Breast epithelium (tissue), 3 donors: ENCODE measurements at regions not wholly inside any gene's neighbourhood (a gene's known extent, or its start where the extent isn't known, plus 50 kb on each side); places are given as distances from the start of the nearest gene placed in this dataset.

ENCODE experiments used
- POLR2A ChIP-seq: fragments of 450-650 bp; IDR thresholded peaks from one replicate; pipeline ENCODE4 v1.6.1; 2016; ENCODE audit warnings: antibody characterized with exemption, mild to moderate bottlenecking, moderate library complexity
- POLR2AphosphoS5 ChIP-seq, 3 donors: sonication (generic); formaldehyde crosslinking; IDR thresholded peaks; one replicate each; pipeline ENCODE4 v1.6.1; 2017; ENCODE audit warnings: antibody characterized with exemption in 3 of 3
- TF ChIP-seq, protein P1 (sequence below), 3 donors: fragments of 450-650 bp; IDR thresholded peaks; one replicate each; pipeline ENCODE4 v1.5.1; 2016 to 2017; ENCODE audit warnings: antibody characterized with exemption in 3 of 3, mild to moderate bottlenecking in 3 of 3, moderate library complexity in 3 of 3

GRCh38 chr4:182014164-182014563 lies 229.0 kb upstream of the TENM3 start:
- TF ChIP-seq, protein P1, sequence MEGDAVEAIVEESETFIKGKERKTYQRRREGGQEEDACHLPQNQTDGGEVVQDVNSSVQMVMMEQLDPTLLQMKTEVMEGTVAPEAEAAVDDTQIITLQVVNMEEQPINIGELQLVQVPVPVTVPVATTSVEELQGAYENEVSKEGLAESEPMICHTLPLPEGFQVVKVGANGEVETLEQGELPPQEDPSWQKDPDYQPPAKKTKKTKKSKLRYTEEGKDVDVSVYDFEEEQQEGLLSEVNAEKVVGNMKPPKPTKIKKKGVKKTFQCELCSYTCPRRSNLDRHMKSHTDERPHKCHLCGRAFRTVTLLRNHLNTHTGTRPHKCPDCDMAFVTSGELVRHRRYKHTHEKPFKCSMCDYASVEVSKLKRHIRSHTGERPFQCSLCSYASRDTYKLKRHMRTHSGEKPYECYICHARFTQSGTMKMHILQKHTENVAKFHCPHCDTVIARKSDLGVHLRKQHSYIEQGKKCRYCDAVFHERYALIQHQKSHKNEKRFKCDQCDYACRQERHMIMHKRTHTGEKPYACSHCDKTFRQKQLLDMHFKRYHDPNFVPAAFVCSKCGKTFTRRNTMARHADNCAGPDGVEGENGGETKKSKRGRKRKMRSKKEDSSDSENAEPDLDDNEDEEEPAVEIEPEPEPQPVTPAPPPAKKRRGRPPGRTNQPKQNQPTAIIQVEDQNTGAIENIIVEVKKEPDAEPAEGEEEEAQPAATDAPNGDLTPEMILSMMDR (IDR thresholded peaks at IDR 0.05) = no peak
- TF ChIP-seq POLR2A = no peak
- no peak for TF ChIP-seq POLR2AphosphoS5 (IDR thresholded peaks at IDR 0.05)
